GM19452 (cell line): ENCODE measurements at regions not wholly inside any gene's neighbourhood (a gene's known extent, or its start where the extent isn't known, plus 50 kb on each side); places are given as distances from the start of the nearest gene placed in this dataset.

ENCODE experiments used
- ATAC-seq: cut with Tn5 transposase; IDR thresholded peaks from one replicate; pipeline ENCODE4 v1.9.1; 2021; ENCODE audit not compliant: unreplicated experiment

DNA sequence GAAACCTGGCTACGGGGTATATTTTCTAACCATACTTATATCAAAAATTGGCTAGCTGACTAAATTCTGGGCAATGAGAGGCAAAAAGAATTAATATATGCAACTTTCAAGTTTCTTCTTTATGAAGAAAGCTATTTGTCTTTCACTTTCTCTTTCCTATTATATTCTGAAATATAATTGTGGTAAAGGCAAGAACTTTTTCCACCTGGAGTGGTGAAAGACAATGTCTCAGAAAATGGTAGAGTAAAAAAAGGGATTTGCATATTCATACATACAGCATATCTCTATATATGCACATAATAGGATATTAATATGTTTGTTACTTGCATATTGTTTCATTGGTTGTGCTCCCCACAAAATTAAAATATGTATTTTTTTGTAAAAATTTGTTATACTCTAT lies 793.8 kb downstream of the PLA2G4A start:
- no peak for ATAC-seq

DNA sequence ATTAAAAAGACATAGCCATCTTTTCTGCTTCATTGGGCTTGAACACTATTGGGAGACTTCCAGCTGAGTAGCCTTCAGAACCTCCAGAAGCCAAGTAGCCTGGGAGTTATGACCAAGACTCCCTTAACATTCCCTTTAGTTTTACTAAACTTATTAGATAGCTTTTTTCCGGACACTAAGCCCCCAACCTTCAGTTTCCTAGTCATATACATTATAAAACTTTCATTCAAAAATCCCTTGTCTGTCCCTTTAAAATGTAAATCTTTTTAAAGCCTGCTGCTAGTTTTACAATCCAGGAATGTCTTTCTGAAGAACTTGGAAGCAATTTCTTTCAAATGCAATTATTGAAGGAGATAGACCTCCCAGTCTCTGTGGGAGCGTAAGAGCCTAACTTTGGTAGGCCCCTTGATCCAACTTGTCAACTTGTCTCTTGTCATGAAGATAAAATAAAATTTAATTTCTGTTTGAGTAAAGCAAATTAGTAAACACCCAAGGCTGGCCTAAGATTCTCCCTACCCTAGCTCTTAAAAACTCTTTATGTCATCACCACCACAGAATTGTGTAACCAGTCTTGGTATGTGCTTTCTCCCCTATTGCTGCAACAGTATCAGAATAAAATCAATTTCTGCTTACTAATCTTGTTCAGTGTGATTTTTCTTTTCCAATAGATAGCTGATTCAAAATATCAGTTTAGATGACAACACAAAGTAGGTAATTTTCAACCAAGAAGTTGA lies 796.2 kb downstream of the PLA2G4A start:
- ATAC-seq, result no peak

DNA sequence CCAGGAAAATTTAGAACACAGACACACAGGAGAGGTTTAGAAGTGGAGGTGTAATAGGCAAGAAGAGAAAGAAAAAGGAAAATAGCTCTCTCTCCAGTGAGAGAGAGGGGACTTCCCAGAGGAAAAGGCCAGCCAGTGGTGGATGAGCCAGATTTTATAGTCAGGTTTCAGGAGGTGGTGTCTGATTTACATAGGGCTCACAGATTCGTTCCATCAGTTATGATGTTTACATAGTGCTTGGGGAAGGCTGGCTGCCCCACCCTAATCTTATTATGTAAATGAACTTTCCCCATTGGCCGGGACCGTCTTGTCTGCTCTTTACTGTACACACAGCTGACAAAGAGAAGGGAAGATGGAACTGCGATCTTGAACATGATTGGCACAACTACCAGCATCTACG lies 797.3 kb downstream of the PLA2G4A start:
- no peak for ATAC-seq

DNA sequence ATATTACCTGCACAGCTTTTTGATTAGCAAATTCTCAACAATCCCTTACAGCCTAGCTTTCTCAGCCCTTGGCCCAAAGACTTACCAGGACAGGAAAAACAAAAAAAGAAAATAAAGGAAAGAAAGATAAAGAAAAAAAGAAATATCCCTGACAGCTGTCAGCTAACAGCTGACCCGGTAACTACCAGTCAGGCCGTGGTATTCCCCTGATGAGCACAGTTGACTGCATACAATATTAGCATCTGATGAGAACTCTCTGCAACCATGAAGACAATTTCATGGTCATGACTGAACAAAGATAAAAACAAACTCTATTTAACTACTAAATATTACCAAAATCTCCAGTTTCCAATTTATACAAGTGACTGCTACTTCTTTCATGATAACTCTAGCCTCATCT lies 798.8 kb downstream of the PLA2G4A start:
- ATAC-seq, result no peak

DNA sequence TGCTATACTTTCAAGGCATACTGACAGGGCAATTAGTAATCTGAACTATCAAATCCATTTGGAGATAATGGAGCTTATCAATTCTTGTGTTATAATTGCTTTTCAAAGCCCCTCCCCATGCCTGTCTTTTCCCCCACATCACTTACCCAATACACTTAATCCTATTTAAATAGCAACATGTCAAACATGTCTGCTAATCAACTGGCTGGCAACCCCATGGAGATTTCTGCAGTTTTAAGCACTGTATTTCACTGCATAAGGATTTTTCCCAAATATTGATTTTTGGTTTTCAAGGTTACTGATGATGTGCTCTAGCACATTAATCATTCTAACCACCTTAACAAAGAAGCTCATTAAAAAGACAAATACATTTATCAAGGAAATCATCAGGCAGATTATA lies 800.3 kb downstream of the PLA2G4A start:
- ATAC-seq, result no peak

DNA sequence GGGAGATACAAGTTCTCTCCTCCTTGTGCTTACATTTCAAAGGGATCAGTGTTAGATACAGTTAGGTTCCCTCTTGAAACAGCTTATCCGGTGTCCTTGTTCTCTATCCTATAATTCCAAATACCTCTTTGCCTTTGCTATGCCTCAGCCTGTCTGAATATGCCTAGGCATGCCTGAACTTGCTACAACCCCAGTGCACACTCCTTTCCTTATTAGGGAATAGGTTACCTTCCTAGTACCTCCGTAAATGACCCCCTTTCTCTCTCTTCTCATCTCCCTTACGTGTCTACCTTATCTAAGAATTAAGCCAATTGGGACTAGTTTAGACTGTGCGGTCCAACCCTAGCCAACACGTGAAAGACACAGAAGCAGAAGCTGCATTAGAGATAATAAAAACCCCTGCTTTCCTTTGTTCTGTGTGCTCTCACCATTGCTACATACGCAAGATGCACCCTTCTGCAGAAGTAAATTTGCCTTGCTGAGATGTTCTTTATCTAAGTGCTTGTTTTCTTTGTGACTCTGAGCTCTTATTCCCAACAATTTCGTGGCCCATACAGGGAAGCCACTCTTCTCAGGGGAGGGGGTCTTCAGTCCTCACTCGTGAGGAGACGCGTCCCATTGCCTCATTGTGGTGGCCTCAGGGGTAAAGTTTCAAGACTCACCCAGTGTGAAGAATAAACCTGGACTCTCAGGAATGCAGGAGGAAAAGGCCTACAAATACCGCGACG lies 802.1 kb downstream of the PLA2G4A start:
- no peak for ATAC-seq

DNA sequence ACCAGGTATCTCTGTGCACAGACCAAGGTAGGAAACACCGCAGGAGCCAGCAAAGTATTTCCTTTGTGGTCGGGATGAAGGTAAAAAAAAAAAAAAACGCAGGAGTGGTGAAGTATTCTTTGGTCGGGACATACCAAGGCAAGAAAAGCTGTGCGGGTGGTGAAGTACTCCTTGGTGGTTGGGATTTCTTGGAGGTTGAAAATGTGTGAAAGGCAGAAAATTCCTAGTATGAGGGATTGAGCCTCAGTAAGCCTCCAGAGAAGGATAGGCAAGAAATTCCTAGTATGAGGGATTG lies 802.6 kb downstream of the PLA2G4A start:
- no peak for ATAC-seq

DNA sequence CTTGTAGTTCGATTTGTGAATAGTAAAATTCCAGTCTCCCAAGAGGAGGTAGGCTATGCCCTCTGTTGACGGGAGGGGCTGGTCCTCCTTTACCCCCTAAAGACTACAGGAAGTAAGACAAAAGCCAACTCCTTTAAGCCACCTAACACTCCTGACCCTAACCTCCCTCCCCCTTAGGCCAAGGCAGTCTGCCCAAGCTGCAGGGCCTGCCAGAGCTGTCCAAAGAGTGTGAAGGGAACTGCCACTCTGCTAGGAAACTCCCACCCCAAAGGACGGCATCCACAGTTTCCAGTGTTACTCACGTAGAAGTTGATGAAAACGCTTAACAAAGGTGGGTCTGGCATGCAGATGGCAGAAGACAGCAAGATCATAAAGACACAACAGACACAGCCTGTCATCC lies 803.2 kb downstream of the PLA2G4A start:
- ATAC-seq, result no peak

DNA sequence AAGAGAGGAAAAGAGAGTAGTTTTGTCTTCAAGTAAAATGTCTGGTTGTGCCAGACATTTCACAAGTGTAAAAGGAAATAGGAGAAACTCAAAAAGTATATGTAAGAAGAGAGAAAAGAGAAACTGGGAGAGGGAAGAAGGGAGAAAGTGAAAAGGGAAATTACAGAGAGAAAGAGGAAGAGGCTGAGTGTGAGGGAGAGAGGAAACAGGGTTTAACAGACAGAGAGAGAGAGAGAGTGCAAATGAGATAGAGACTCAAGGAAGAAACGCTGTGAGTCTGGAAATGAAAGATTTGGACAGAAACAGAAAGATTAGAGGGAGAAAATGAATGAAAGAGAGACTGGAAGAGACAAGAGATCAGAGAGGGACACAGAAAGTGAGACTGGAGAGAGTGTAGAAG lies 806.2 kb downstream of the PLA2G4A start:
- no peak for ATAC-seq

DNA sequence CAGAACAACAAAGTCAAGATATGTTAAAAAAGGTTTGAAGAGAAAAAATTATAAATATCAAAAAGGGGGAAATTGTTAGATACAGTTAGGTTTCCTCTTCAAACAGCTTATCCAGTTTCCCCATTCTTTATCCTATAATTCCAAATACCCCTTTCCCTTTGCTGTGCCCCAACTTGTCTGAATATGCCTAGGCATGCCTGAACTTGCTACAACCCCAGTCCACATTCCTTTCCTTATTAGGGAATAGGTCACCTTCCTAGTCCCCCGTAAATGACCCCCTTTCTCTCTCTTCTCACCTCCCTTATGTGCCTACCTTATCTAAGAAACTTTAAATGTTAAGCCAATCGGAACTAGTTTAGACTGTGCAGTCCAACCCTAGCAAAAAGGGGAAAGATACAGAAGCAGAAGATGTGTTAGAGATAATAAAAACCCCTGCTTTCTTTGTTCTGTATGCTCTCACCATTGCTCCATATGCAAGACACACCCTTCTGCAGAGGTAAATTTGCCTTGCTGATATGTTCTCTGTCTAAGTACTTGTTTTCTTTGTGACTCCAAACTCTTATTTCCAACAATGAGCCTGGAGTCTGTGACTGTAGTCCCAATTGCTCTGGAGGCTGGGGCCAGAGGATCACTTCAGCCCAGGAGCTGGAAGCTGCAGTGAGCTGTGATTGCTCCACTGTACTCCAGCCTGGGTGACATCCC lies 810.1 kb downstream of the PLA2G4A start:
- no peak for ATAC-seq

DNA sequence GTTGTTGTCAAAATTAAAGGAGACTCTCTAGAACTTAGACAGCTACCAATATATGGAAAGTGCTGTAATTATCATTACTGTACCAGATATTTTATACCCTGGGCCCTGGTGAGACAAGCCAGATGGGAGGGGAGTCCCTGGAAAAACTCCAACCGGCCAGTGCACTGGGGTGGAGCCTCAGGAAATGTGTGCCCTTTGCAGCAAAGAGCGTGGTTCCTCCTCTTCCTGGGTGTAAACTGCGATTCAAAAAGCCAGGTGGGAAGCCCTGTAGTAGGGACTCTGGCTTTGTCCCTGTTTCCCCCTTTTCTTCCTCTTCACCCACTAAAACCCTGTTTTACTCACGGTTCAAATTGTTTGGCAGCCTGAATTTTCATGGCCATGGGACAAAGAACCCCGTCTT lies 812.3 kb downstream of the PLA2G4A start:
- ATAC-seq, result no peak

DNA sequence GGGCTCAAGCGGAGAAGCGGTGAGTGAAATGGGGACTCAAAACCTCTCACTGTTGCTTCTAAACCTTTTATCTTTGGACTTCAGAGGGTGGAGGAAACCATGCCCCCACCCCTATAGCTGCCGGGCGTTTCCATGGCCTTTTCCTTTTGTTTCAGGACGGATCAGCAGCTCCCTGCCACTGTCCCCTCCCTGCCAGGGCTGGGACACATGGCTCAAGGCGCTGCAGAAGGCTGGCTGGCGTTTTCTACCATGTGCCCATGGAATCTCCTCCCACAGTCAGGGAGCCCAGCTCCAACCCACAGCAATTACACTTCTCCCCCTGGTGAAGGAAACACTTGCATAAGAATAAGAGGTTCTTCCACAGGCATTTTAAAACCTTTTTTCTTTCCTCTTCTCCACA lies 812.7 kb downstream of the PLA2G4A start:
- no peak for ATAC-seq

DNA sequence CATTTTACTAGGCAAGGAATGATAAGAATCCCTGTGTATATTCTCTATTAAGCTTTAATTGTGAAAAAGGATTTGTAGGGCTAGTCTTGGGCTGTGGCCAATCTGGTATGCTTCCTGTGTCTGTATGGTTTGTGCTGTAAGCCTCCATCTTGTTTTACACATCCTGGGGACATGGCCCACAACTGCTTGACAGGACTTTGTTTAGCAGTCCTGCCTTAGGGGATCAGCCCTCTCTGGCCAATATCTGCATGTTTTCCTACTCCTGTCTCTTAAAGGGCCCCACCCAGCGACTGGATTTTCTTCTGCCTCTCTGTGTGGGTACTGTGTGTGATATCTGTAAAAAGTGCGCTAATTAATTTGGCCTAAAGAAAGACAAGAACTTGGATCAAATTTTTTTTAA lies 813.2 kb downstream of the PLA2G4A start:
- ATAC-seq, result no peak

DNA sequence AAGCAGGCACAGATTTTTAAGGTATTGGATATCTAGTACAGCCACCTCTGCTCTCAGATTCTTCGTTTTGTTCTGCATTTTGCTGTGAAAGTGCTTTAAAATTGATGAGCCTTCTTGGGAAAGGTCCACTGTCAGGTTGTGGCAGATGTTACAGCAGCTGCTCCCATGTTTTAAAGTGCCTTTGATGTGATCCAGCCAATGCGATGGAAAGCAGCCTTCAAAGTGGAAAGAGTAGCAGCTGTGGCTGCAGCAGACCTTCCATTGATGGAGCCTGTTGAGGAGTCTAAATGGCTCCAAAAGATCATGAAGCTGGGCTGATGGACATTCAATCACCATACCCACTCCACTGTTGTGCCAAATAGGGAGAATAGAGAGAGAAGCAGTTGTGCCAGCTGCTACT lies 816.9 kb downstream of the PLA2G4A start:
- no peak for ATAC-seq

DNA sequence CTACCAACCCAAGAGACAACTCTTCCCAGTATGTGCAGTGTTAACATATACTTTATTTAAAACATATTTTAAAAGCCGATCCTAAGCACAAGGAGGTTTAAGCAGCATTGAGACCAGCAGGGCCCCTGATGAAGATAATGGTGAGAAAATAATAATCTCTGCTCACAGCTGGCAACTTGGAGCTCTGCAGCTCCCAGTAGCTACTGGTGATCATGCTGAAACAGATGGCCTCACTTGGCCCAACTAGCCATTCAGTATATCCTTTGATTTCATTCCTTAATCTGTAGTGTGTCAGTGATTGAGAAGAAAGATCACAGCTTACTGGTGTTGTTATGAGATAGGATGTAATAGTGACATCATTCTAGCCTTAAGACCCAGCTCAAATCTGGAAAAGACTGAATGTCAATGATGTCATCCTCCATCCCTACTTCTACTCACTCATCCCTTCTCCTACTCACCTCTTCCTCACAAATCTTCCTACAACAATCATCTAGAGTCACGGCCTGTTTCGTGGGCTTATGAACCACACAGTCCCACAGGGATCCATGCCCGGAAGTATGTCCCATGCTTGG lies 817.9 kb downstream of the PLA2G4A start:
- no peak for ATAC-seq

DNA sequence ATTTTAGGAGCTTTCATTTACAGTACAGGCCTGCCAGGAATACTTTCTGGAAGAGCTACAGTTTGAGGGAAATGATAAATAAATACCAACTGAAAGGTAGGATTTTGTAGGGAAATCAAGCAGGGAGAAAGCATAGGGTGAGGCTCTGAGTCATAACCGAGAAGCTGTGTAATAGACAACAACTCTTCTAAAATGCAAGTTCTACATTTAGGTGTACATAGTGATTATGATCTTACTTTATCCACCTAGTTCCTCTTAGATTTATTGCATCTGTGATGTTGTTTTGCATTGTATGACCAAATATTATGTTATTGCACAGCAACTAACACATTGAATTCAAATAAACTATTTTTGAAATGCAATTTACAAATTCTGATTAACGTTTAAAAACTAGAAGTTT lies 819.3 kb downstream of the PLA2G4A start:
- ATAC-seq, result no peak

DNA sequence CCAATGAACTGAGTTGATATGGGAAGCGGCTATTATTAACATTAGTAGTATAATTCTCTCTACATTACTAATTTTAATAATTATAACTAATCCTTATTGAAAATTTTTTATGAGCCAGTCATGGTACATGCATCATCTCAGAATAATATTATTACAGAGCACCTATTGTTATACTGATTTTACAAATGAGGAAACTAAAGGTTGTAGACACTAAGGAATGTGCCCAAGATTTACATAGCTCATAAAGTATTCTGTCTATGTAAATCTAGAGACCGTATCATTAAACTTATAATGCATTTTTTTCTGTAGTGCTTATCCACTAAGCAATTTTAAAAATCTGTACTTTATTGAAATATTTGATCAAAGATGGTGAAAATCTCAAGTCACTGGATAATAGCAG lies 825.9 kb downstream of the PLA2G4A start:
- ATAC-seq, result no peak

DNA sequence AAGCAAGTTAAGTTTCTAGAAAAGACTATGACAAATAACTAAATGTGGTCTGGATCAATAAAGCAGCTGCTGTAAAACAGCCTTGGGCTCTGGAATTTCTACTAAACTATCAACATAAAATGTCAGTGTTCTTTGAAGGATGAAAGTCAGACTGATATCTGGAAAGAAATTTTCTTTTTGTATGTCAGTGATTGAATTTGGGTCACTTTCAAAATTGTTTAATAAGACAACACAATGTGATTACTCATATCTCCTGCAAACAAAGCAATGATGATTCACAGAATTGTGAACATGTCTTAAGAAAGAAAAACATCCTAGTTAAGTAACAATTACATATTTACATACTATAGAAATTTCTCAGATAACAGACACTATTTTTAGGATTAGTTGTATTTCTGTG lies 826.4 kb downstream of the PLA2G4A start:
- ATAC-seq, result no peak

DNA sequence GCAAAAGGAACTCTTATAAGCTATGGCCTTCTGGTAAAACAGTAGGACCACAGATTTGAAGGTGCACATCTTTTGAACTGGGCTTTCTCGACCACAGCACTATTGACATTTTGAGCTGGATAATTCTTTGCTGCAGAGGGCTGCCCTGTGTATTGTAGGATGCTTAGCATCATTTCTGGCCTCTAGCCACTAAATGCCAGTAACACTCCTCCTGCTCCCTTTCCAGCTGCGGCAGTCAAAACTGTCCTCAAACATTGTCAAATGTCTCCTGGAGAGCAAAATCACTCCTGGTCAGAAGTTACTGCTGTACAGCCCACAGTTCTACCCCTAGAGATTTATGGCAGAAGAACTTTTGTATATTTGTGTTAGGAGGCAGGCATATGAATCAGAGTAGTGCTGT lies 836.7 kb downstream of the PLA2G4A start:
- ATAC-seq, result no peak

DNA sequence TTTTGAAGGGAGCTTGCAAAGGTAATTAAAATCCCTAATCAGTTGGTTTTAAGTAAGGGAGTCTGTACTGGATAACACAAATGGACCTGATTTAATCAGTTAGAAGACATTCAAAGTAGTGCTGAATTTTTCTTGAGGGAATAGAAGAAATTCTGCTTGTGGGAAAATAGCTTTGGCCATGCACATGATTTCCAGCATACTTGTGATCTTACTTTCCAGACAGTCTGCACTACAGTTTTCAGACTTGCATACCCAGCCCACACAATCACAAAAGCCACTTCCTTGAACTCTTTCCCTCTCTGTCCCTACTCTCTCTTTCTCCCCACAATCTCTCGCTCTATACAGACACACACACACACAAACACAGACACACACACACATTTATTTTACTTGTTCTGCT lies 852.1 kb downstream of the PLA2G4A start:
- no peak for ATAC-seq

DNA sequence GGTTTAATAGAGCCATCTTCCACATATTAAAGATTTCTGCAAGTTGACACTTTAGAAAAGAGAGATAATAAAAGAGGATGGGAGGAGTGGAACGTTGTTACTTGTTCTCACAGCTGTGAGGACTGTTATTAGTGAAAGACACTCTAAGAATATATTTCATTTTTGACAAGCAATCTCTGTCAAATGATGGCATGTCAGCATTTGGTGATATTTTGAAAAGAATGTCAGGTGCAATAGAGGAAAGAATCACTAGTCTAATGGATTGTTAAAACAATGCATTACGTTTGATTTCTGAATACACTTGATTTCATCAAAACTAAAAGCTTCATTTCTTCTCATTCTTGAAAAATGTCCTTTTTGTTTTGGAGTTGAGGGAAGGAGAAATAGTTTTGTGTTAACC lies 853.4 kb downstream of the PLA2G4A start:
- ATAC-seq, result no peak

DNA sequence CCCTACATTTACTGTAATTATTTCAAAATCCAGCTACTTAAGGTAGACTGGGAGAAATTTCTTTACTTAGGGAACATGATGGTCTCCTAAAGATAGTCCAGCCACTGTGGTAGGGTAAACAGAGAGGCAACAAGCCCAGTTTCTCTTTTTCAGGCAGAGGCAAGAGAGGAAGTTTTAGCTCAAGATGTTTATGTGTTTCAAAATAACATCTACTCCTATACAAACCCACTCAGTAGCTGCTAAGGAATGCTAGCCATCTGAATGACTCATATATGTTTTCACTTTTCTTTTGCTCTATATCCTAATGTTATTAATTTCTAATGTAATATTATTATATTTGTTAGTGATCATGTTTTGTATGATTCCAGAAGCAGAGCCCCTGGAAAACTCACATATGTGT lies 856.6 kb downstream of the PLA2G4A start:
- no peak for ATAC-seq
